Ectodermal cell (in vitro differentiated cells): ENCODE measurements at regions not wholly inside any gene's neighbourhood (a gene's known extent, or its start where the extent isn't known, plus 50 kb on each side); places are given as distances from the start of the nearest gene placed in this dataset.

Experiments
- H3K27ac ChIP-seq: 2 replicates; pipeline ENCODE4 v1.7.0; 2013; ENCODE audit warnings: mild to moderate bottlenecking, low read depth, low read length; ENCODE audit not compliant: insufficient read depth, poor library complexity, severe bottlenecking
- H3K27me3 ChIP-seq: 2 replicates; pipeline ENCODE4 v1.7.0; 2013; ENCODE audit warnings: mild to moderate bottlenecking, low read length; ENCODE audit not compliant: insufficient read depth, control insufficient read depth, poor library complexity, severe bottlenecking
- H3K36me3 ChIP-seq: one replicate; pipeline ENCODE4 v1.7.0; 2013; ENCODE audit warnings: low read length; ENCODE audit not compliant: control insufficient read depth, insufficient read depth
- H3K4me1 ChIP-seq: one replicate; pipeline ENCODE4 v1.7.0; 2013; ENCODE audit warnings: low read length; ENCODE audit not compliant: control insufficient read depth, insufficient read depth
- H3K4me3 ChIP-seq: 2 replicates; pipeline ENCODE4 v1.7.0; 2013; ENCODE audit warnings: low read depth, low read length, control low read depth; ENCODE audit not compliant: insufficient read depth
- H3K9me3 ChIP-seq: 2 replicates; pipeline ENCODE4 v1.7.0; 2013; ENCODE audit warnings: mild to moderate bottlenecking, low read length, moderate library complexity; ENCODE audit not compliant: control insufficient read depth
- WGBS, 2 experiments: methylation state at CpG; one replicate each; pipeline ENCODE4 v1.1.7; 2013; ENCODE audit warnings: missing lambda C conversion rate in 2 of 2; 5-methylcytosine and 5-hydroxymethylcytosine counted together

- Histone ChIP-seq H3K27ac (no peak overlapping the region), H3K9me3 (peaks cover 2% of the 10 kb centered on the region), H3K36me3 (no peaks in the 10 kb centered on the region), H3K27me3 (no peaks in the 10 kb centered on the region), H3K4me1 (no peaks in the 10 kb centered on the region), H3K4me3 (no peak overlapping the region)
- 77 to 80% methylated on average over 2 of the region's 2 CpGs for WGBS, 2 experiments
Observed at GRCh38 chr12:28601570-28602058, 411.4 kb downstream of the CCDC91 start.

- peaks cover 4% of the 10 kb centered on the region for H3K9me3 ChIP-seq
- 94 to 100% methylated on average over 3 to 4 of the region's 4 CpGs for WGBS, 2 experiments
- no peak overlapping the region for H3K27ac ChIP-seq
- H3K36me3 ChIP-seq = no peaks in the 10 kb centered on the region
- no peaks in the 10 kb centered on the region for H3K27me3 ChIP-seq
- H3K4me1 ChIP-seq = no peaks in the 10 kb centered on the region
- H3K4me3 ChIP-seq = no peak overlapping the region
Observed at GRCh38 chr12:28602786-28603185, 412.5 kb downstream of the CCDC91 start.

DNA sequence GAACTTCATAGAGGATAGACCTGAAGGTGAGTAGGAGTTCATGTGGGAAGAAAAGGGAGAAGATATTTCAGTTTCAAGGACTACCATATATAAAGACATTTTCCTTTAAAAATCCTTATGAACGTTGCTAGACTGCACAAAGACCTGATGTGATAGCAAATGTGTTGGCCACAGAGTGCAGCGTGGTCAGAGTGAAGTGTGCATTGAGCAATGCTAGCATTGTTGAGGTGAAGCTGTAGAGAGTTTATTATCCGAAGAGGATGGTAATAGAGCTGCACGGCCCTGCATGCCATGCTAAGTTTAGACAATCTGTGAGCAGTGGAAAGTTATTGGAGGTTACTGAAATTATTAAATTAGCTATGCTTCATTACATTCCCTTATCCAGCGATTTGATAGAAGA is 413.0 kb downstream of the CCDC91 start:
- no peak overlapping the region for H3K4me3 ChIP-seq
- 91 to 96% methylated on average over 4 of the region's 5 CpGs for WGBS, 2 experiments

GRCh38 chr12:28603801-28604200 is 413.5 kb downstream of the CCDC91 start:
- Histone ChIP-seq H3K4me3 (no peak overlapping the region), H3K27me3 (no peaks in the 10 kb centered on the region), H3K4me1 (no peaks in the 10 kb centered on the region), H3K9me3 (peaks cover 4% of the 10 kb centered on the region), H3K36me3 (no peaks in the 10 kb centered on the region), H3K27ac (no peak overlapping the region)
- 100% methylated on average over 1 of the region's 1 CpG; no CpG with 5 or more reads in 1 of the 2 experiments for WGBS, 2 experiments

More for the DNA sequence above, 413.0 kb downstream of the CCDC91 start:
- H3K27me3 ChIP-seq = no peaks in the 10 kb centered on the region
- H3K36me3 ChIP-seq = no peaks in the 10 kb centered on the region
- peaks cover 4% of the 10 kb centered on the region for H3K9me3 ChIP-seq
- no peak overlapping the region for H3K27ac ChIP-seq
- H3K4me1 ChIP-seq = no peaks in the 10 kb centered on the region

- 67 to 100% methylated on average over 1 of the region's 1 CpG for WGBS, 2 experiments
- Histone ChIP-seq H3K27me3 (no peaks in the 10 kb centered on the region), H3K36me3 (no peaks in the 10 kb centered on the region), H3K4me1 (no peaks in the 10 kb centered on the region), H3K9me3 (peaks cover 2% of the 10 kb centered on the region), H3K27ac (no peak overlapping the region), H3K4me3 (no peak overlapping the region)
Observed at GRCh38 chr12:28604240-28604639, 414.0 kb downstream of the CCDC91 start.

GRCh38 chr12:28606967-28607557 is 416.8 kb downstream of the CCDC91 start:
- WGBS, 2 experiments = 80% methylated on average over 1 of the region's 1 CpG; no CpG with 5 or more reads in 1 of the 2 experiments
- no peak overlapping the region for H3K4me3 ChIP-seq
- H3K9me3 ChIP-seq = peaks cover 2% of the 10 kb centered on the region

GRCh38 chr12:28610401-28611114 is 420.3 kb downstream of the CCDC91 start:
- Histone ChIP-seq H3K9me3 (peaks cover 2% of the 10 kb centered on the region), H3K36me3 (no peaks in the 10 kb centered on the region), H3K27me3 (no peaks in the 10 kb centered on the region), H3K4me3 (no peak overlapping the region), H3K4me1 (no peaks in the 10 kb centered on the region), H3K27ac (no peak overlapping the region)
- 74 to 75% methylated on average over 1 to 3 of the region's 3 CpGs for WGBS, 2 experiments

More at GRCh38 chr12:28606967-28607557, 416.8 kb downstream of the CCDC91 start:
- no peaks in the 10 kb centered on the region for H3K4me1 ChIP-seq
- H3K27ac ChIP-seq = no peak overlapping the region
- H3K27me3 ChIP-seq = no peaks in the 10 kb centered on the region
- no peaks in the 10 kb centered on the region for H3K36me3 ChIP-seq

DNA sequence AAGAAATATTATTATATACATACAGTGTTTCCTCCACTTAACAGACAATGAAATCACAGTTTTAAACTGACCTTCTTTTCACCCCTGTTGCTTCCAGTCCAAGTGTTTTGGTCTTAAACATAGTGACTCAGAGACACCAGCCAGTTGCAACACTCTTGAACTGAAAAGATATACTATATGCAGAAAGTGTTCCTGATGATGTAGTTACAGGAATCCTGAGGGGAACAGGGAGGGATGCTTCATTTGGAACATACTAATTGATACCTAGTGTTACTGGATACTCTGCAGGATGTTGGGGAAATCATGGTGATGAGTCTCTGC is 420.8 kb downstream of the CCDC91 start:
- Histone ChIP-seq H3K36me3 (no peaks in the 10 kb centered on the region), H3K4me1 (no peaks in the 10 kb centered on the region), H3K27ac (no peak overlapping the region), H3K9me3 (peaks cover 2% of the 10 kb centered on the region), H3K27me3 (no peaks in the 10 kb centered on the region), H3K4me3 (no peak overlapping the region)

DNA sequence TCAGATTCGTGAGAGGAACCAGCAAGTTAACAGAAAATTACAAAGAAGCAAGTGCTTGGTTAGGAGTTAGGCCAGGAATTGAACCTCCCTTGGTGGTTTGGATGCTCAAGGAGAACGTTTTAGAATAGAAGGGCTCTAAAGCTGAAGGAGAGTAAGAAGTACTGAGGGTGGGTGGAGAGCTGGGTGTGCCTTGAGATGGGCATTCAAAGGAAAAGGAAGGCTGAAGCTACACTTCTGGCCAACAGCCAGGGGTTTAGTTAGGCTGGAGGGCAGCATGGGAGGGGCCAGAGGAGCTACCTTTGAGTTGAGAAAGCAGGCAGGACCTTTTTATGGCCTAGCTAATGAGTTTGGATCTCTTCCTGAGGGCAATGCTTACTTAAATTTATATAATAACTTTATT is 421.2 kb downstream of the CCDC91 start:
- H3K27ac ChIP-seq = no peak overlapping the region
- H3K4me3 ChIP-seq = no peak overlapping the region
- no peaks in the 10 kb centered on the region for H3K36me3 ChIP-seq
- H3K9me3 ChIP-seq = peaks cover 2% of the 10 kb centered on the region
- WGBS, 2 experiments = 79 to 80% methylated on average over 2 of the region's 2 CpGs
- no peaks in the 10 kb centered on the region for H3K4me1 ChIP-seq
- no peaks in the 10 kb centered on the region for H3K27me3 ChIP-seq

DNA sequence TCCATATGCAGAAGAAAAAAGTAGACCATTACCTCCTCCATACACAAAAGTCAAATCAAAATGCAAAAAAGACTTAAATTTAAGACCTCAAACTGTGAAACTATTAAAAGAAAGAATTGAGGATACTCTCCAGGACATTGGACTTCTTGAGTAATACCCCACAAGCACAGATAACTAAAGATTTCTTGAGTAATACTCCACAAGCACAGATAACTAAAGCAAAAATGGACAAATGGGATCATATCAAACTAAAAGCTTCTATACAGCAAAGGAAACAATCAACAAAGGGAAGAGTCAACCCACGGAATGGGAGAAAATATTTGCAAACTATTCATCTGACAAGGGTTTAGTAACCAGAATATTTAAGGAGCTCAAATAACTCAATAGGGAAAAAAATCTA is 427.9 kb downstream of the CCDC91 start:
- H3K9me3 ChIP-seq = no peaks in the 10 kb centered on the region
- no peaks in the 10 kb centered on the region for H3K27me3 ChIP-seq
- no peak overlapping the region for H3K27ac ChIP-seq
- H3K4me3 ChIP-seq = no peak overlapping the region
- WGBS, 2 experiments = 83 to 88% methylated on average over 1 of the region's 1 CpG
- H3K36me3 ChIP-seq = no peaks in the 10 kb centered on the region
- H3K4me1 ChIP-seq = no peaks in the 10 kb centered on the region
